ENCODE measurements at regions not wholly inside any gene's neighbourhood (a gene's known extent, or its start where the extent isn't known, plus 50 kb on each side); places are given as distances from the start of the nearest gene placed in this dataset.

DNA sequence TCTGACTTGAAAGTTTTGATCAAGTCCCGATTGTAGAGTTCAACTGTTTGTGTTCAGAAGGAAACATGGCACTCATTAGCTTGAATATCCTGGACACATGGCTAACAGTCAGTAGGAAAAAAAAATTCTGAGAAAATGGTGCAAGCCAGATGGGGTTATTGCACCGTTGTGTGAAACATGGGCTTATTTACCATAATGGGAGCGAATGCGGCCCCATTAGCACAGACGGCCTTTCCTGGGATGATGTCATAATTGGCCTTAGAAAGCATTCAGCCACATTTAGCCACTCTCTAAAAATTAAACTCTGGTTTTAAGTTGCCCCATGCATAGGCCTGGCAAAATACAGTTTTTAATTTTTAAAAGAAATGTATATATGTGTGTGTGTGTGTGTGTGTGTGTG is 112.1 kb downstream of the IRX2 start:
- H3F3A ChIP-seq (replicated peaks; ENCODE audit: low read depth), result no peaks in the 10 kb centered on the region
- no peaks in the 10 kb centered on the region for H3K36me3 Mint-ChIP-seq (ENCODE audit: low read depth)
- DNase-seq (ENCODE audit: low spot score), result no peak
- no peak for ATAC-seq
- peaks cover 19% of the 10 kb centered on the region for H3K4me1 Mint-ChIP-seq
- no peak for TF ChIP-seq JUNB (IDR thresholded peaks at IDR 0.05; ENCODE audit: unreplicated experiment)
- no peak for TF ChIP-seq EZH2phosphoT487 (IDR thresholded peaks at IDR 0.05; ENCODE audit: unreplicated experiment)
- no peak for TF ChIP-seq ZNF331 (CRISPR knock-in tag; IDR thresholded peaks at IDR 0.05; ENCODE audit: low read depth)
- TF ChIP-seq, protein P1, sequence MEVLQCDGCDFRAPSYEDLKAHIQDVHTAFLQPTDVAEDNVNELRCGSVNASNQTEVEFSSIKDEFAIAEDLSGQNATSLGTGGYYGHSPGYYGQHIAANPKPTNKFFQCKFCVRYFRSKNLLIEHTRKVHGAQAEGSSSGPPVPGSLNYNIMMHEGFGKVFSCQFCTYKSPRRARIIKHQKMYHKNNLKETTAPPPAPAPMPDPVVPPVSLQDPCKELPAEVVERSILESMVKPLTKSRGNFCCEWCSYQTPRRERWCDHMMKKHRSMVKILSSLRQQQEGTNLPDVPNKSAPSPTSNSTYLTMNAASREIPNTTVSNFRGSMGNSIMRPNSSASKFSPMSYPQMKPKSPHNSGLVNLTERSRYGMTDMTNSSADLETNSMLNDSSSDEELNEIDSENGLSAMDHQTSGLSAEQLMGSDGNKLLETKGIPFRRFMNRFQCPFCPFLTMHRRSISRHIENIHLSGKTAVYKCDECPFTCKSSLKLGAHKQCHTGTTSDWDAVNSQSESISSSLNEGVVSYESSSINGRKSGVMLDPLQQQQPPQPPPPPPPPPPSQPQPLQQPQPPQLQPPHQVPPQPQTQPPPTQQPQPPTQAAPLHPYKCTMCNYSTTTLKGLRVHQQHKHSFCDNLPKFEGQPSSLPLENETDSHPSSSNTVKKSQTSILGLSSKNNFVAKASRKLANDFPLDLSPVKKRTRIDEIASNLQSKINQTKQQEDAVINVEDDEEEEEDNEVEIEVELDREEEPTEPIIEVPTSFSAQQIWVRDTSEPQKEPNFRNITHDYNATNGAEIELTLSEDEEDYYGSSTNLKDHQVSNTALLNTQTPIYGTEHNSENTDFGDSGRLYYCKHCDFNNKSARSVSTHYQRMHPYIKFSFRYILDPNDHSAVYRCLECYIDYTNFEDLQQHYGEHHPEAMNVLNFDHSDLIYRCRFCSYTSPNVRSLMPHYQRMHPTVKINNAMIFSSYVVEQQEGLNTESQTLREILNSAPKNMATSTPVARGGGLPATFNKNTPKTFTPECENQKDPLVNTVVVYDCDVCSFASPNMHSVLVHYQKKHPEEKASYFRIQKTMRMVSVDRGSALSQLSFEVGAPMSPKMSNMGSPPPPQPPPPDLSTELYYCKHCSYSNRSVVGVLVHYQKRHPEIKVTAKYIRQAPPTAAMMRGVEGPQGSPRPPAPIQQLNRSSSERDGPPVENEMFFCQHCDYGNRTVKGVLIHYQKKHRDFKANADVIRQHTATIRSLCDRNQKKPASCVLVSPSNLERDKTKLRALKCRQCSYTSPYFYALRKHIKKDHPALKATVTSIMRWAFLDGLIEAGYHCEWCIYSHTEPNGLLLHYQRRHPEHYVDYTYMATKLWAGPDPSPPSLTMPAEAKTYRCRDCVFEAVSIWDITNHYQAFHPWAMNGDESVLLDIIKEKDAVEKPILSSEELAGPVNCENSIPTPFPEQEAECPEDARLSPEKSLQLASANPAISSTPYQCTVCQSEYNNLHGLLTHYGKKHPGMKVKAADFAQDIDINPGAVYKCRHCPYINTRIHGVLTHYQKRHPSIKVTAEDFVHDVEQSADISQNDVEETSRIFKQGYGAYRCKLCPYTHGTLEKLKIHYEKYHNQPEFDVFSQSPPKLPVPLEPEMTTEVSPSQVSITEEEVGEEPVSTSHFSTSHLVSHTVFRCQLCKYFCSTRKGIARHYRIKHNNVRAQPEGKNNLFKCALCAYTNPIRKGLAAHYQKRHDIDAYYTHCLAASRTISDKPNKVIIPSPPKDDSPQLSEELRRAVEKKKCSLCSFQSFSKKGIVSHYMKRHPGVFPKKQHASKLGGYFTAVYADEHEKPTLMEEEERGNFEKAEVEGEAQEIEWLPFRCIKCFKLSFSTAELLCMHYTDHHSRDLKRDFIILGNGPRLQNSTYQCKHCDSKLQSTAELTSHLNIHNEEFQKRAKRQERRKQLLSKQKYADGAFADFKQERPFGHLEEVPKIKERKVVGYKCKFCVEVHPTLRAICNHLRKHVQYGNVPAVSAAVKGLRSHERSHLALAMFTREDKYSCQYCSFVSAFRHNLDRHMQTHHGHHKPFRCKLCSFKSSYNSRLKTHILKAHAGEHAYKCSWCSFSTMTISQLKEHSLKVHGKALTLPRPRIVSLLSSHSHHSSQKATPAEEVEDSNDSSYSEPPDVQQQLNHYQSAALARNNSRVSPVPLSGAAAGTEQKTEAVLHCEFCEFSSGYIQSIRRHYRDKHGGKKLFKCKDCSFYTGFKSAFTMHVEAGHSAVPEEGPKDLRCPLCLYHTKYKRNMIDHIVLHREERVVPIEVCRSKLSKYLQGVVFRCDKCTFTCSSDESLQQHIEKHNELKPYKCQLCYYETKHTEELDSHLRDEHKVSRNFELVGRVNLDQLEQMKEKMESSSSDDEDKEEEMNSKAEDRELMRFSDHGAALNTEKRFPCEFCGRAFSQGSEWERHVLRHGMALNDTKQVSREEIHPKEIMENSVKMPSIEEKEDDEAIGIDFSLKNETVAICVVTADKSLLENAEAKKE (CRISPR knock-in tag; IDR thresholded peaks at IDR 0.05), result no peak
- no peak for TF ChIP-seq STAT1 (IDR thresholded peaks at IDR 0.05; ENCODE audit: unreplicated experiment)
- TF ChIP-seq ZNF114 (CRISPR knock-in tag; IDR thresholded peaks at IDR 0.05), result no peak
- no peak for TF ChIP-seq POLR2AphosphoS5 (IDR thresholded peaks at IDR 0.05; ENCODE audit: low read depth)
- H3K9me3 Mint-ChIP-seq, result no peaks in the 10 kb centered on the region; the same call in 2 of the 3 replicates
- H4K20me1 ChIP-seq (replicated peaks; ENCODE audit: insufficient read depth), result no peaks in the 10 kb centered on the region
- H3K4me3 ChIP-seq, result no peak overlapping the region
- H3K27ac Mint-ChIP-seq, result no peak overlapping the region
- no peaks in the 10 kb centered on the region for H3K9me2 ChIP-seq (ENCODE audit: insufficient read depth)
- H3K36me3 ChIP-seq (ENCODE audit: insufficient read depth), result no peaks in the 10 kb centered on the region
- H3K4me2 ChIP-seq, result no peak overlapping the region
- H2AFZ ChIP-seq, result no peak overlapping the region
- no peaks in the 10 kb centered on the region; the same call in 1 of the 2 replicates for H3K4me1 ChIP-seq (ENCODE audit: insufficient read depth)
- H3K27me3 ChIP-seq (ENCODE audit: insufficient read depth), result no peaks in the 10 kb centered on the region
- peaks cover 6% of the 10 kb centered on the region for H3K27me3 Mint-ChIP-seq (ENCODE audit: insufficient read depth, low read depth, poor library complexity)
- no peak overlapping the region for H3K27ac ChIP-seq (ENCODE audit: low read depth)
- H3K4me3 Mint-ChIP-seq, result no peak overlapping the region
- no peaks in the 10 kb centered on the region for H3K79me2 ChIP-seq (replicated peaks; ENCODE audit: insufficient read depth)

All from GM23338 (cell line).